ENCODE measurements at regions not wholly inside any gene's neighbourhood (a gene's known extent, or its start where the extent isn't known, plus 50 kb on each side); places are given as distances from the start of the nearest gene placed in this dataset.

DNA sequence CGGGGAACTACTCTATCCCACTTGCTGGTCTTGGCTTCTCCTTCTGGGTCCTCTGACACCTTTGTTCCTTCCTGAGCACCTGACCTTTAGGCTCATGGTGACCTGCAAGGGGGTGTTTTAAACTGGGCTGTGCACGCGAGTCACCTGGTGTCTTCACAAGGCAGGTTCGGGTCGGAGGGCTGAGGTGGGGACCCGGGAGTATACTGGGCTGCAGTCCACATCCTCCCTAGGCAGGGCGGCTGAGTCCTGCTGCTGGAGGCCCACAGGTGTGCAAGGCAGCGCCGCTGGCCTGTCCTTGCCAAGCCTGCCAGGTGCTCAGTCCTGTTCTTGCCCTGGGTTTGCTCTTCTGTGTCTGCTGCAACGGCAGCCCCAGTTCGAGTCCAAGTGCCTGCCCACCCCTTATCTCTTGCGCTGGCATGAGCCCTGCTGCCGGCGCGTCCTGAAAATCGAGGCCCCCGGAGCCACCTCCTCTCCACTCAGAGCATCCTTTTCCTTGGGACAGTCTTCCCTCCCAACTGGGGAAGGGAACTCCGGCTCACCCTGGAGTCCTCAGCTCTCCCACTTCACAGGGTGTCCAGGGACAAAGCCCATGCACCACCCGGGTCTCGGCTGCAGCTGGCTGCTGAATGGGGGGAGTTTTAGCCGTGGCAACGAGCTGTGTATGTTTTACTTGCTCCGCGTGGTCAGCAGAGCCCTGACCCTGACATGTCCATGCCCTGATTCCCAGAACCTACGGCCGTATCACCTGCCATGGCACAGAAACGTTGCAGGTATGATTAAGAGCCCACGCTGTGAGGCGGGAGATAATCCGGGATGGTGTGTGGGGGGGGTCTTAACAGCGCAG is 193.5 kb downstream of the TEX29 start:
- DNase-seq (ENCODE audit: low read depth in 3 of 3, low spot score in 2 of 3): no peak

DNA sequence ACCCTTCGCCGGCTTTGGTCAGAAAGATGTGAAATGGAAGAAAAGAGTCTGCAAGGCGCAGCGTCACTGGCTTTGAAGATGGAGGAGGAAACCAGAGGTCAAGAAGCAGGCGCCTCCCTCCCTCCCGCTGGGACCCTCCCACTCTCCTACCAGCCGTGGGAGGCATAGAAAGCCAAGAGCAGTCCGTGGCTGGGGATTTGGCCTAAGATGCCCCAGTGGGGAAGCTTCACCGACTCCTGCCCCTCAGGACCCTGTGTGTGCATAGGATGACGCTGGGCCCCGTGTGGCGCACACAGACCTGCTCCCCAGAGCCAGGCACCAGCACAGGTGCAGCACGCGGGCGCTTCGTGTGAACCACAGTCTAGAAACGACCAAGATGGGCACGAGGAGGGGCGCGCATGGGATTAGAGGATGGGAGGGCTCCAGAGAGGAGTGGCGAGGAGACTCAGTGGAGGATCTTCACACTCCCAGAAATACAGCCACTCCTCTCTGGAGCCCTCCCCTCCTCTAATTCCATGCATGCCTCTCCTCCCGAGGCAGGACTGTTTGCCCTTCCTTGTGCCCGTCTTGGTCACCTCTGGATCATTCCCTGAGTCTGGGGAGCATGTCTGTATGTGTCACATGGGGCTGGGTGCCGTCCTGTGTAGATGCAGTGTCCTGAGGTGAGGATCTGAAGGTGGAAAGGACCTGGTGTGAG is 194.3 kb downstream of the TEX29 start:
- no peak for DNase-seq (ENCODE audit: low read depth in 3 of 3, low spot score in 2 of 3)

- DNase-seq (ENCODE audit: low read depth in 3 of 3, low spot score in 2 of 3): no peak
Observed at GRCh38 chr13:111515307-111515617, 194.8 kb downstream of the TEX29 start.

DNA sequence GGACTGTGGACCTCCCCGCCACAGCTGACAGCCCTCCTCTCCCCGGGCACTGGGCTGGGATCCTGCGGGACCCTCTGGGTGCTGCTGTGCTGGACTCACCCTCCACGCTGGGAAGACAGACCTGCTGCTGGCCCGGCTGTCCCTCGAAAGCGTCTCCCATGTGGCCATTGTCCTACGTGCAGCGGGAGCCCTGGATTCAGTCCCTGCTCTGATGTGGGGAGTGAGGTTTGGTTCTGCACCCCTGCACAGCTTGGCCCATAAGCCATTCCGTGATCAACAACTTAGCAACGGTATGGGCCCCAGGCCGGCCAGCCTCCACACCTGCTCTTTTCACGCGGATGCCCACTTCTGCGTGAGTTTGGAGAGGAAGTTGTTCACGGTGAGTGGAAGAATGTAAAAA is 195.2 kb downstream of the TEX29 start:
- DNase-seq (ENCODE audit: low read depth in 3 of 3, low spot score in 2 of 3): no peak

DNA sequence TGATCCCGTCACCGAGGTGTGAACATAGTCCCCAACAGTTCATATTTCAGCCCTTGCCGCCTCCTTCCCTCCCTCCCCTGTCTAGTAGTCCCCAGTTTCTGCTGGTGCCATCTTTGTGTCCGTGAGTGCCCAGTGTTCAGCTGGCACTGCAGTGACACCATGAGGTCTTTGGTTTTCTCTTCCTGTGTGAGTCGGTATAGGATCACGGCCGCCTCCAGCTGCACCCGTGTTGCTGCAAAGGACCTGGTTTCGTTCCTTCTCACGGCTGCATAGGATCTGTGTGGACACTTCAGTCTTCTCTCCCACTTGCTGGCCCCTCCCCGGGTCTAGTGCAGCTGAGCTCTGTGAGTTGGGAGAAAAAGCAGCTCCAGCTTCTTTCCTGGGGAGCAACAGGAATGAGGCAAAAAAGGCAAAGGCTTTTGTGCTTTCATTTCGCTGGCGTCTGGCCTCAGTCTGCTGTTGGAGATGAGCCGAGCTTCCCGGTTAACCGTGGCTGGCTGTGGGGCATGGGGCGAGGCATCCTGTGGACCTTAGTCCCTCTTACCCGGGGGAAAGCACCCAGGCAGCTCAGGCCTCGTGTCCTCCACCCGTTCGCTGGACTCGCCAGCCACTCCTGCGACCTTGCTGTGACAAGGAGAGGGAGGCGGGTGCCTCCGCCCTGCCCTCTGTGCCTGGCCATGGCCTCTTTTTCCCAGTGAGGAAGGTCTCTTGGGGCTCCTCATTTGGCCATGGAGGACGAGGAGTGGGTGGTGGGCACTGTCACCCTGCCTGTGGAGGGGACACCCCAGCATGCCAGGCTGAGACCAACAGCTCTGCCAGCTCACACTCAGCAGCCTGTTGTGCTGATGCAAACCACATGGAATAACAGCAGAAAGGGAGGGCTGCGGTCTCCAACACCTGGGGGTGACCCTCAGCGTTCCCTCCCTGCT is 196.5 kb downstream of the TEX29 start:
- DNase-seq (ENCODE audit: low read depth in 3 of 3, low spot score in 2 of 3): no peak

- DNase-seq (ENCODE audit: low read depth in 3 of 3, low spot score in 2 of 3): no peak
Observed at GRCh38 chr13:111517641-111518010, 197.2 kb downstream of the TEX29 start.

- no peak for DNase-seq (ENCODE audit: low read depth in 3 of 3, low spot score in 2 of 3)
Observed at GRCh38 chr13:111518161-111518792, 197.8 kb downstream of the TEX29 start.

GRCh38 chr13:111519041-111519440 is 198.6 kb downstream of the TEX29 start:
- no peak for DNase-seq (ENCODE audit: low read depth in 3 of 3, low spot score in 2 of 3)

DNA sequence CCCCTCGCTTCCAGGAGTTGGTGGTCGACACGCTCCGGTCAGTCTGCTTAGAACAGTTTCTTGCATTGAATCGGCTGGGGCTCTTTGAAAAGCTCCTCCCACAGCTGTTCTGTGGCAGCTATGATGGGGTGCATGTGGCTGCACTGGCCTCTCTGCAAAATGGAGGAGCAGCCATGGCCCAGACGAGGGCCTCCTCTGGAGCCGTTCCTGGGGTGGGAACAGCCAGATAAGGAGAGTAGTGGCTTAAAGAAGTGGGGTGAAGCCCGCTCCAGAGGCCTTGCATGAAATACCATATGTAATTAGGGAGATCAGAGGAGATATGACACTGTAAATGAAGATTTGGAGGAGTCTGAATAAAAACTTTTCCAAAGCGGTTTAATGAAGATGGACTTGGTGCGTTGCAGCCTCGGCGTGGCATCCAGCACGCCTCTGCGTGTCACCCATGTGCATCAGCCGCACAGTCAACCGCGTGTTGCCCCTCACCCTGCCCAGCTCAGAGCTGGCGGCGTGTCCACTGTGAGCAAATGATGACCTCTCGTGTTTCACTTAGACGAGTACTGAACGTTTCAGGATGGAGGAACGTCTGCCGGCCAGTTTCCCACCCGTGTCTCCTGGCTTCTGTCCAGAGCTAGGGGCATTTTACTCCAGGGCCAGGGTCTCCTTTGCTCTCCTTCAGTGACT is 199.2 kb downstream of the TEX29 start:
- no peak for DNase-seq (ENCODE audit: low read depth in 3 of 3, low spot score in 2 of 3)

DNA sequence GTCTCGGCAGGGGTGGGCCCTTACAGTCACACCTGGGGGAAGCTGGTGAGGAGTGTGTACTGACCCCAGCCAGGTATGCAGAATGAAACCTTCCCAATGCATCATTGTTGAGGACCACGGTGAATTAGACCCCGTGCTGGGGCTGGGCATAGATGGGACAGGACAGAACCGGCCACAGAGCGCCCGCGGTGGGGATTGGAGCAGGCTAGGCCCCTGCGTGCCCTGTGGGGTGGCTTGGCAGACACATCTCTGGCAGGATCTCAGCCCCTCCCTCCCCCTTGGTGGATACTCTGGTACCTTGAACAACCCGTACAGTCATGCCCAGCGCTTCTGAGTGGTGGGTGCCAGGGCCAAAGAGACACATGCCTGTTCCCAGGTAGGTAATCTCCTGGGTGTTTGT is 200.6 kb downstream of the TEX29 start:
- no peak for DNase-seq (ENCODE audit: low read depth in 3 of 3, low spot score in 2 of 3)

GRCh38 chr13:111521691-111522229 is 201.3 kb downstream of the TEX29 start:
- no peak for DNase-seq (ENCODE audit: low read depth in 3 of 3, low spot score in 2 of 3)

- no peak for DNase-seq (ENCODE audit: low read depth in 3 of 3, low spot score in 2 of 3)
Observed at GRCh38 chr13:111525320-111526118, 205.1 kb downstream of the TEX29 start.

- no peak for DNase-seq (ENCODE audit: low read depth in 3 of 3, low spot score in 2 of 3)
Observed at GRCh38 chr13:111526922-111527321, 206.5 kb downstream of the TEX29 start.

- no peak for DNase-seq (ENCODE audit: low read depth in 3 of 3, low spot score in 2 of 3)
Observed at GRCh38 chr13:111527614-111528229, 207.3 kb downstream of the TEX29 start.

GRCh38 chr13:111528513-111528912 is 208.1 kb downstream of the TEX29 start:
- no peak for DNase-seq (ENCODE audit: low read depth in 3 of 3, low spot score in 2 of 3)

DNA sequence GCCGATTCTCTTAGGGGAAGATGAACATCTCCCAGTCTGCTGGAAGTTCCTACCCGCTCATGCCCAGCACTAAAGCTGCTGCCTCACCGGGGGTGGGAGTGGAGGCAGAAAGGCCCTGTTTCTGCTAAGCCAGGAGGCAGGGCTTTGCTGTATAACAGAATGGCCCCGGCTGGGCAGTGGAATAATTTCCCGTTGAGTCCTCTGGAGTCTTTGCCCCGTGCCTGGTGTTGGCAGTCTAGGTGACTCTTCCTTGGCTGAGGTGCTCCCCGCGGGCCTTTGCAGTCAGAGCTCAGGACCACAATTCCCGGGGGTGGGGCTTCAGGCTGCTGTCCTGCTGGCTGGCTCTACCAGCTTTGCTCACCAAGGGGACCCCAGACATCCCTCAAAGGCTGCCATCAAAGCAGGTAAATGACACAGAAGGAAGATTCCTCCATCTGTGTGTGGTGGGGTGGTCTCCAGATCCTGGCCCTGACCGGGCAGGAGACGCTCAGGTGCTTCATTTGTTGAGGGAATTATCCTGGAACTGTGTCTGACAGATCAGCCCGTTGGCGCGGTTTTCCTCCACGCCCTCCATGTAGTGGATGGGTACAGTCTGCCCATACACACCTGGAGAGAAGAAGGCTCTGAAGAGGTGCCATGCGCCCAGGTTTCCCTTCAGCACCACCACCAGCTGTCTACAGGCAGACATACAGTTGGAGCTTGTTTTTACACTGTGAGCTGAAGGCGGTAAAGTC is 209.9 kb downstream of the TEX29 start:
- DNase-seq (ENCODE audit: low read depth in 3 of 3, low spot score in 2 of 3): no peak

- DNase-seq (ENCODE audit: low read depth in 3 of 3, low spot score in 2 of 3): no peak
Observed at GRCh38 chr13:111531505-111531904, 211.1 kb downstream of the TEX29 start.

DNA sequence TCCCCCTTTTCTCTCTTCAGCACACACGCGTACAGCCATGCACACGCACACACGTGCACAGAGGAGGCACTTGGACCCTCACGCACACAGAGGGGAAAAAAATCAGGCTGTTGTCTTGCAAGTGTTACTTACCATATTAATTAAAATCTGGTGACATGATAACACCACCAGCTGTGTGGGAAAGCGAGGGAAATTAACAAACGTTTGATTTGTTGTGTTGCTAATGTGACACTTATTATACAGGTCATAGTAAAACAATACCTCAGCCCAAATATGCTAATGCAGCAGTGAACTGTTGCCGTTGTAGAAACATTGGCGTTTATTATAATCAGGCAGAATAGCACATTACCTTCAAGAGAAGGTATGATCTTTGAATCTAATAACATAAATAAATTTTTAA is 211.7 kb downstream of the TEX29 start:
- DNase-seq (ENCODE audit: low read depth in 3 of 3, low spot score in 2 of 3): no peak
